ENCODE measurements at regions not wholly inside any gene's neighbourhood (a gene's known extent, or its start where the extent isn't known, plus 50 kb on each side); places are given as distances from the start of the nearest gene placed in this dataset.
"Not testable (repeated sequence)": the region's sequence is repeated elsewhere in the genome, so short reads cannot be mapped to it uniquely, and the experiment has no call there.

- TF ChIP-seq, protein P1, sequence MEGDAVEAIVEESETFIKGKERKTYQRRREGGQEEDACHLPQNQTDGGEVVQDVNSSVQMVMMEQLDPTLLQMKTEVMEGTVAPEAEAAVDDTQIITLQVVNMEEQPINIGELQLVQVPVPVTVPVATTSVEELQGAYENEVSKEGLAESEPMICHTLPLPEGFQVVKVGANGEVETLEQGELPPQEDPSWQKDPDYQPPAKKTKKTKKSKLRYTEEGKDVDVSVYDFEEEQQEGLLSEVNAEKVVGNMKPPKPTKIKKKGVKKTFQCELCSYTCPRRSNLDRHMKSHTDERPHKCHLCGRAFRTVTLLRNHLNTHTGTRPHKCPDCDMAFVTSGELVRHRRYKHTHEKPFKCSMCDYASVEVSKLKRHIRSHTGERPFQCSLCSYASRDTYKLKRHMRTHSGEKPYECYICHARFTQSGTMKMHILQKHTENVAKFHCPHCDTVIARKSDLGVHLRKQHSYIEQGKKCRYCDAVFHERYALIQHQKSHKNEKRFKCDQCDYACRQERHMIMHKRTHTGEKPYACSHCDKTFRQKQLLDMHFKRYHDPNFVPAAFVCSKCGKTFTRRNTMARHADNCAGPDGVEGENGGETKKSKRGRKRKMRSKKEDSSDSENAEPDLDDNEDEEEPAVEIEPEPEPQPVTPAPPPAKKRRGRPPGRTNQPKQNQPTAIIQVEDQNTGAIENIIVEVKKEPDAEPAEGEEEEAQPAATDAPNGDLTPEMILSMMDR (IDR thresholded peaks at IDR 0.05; ENCODE audit: extremely low read depth, insufficient read depth, missing control alignments), result no peak
- DNase-seq (ENCODE audit: low spot score), result no peak
- in situ Hi-C loops (cut with MboI; ENCODE audit: low pct_unique_long_range_greater_than_20kb, low sequenced_read_pairs, unreplicated experiment), result no loop called here
Observed at GRCh38 chr12:46480724-46481123, 108.2 kb upstream of the SLC38A2 start.

DNA sequence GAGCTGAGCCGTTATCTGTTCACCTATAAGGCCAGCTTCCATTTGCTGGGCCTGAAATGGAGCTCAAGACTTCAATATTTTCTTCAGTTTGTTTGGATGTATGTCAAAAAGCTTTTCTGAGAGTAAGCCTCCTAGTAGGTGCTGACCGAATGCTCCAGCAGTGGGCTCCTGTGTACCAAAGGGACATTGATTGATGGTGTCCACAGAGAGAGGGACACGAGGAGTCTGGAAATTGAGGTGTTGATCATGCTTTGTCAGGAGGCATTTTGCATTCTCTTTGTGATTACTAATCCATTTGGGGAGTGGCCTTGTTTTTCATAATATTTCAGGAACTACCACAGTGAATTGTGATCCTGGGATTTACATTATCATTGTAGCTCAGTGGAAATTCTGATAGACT is 107.7 kb upstream of the SLC38A2 start:
- no peak for DNase-seq (ENCODE audit: low spot score)
- in situ Hi-C loops (cut with MboI; ENCODE audit: low pct_unique_long_range_greater_than_20kb, low sequenced_read_pairs, unreplicated experiment), result no loop called here
- TF ChIP-seq, protein P1 (IDR thresholded peaks at IDR 0.05; ENCODE audit: extremely low read depth, insufficient read depth, missing control alignments), result no peak

DNA sequence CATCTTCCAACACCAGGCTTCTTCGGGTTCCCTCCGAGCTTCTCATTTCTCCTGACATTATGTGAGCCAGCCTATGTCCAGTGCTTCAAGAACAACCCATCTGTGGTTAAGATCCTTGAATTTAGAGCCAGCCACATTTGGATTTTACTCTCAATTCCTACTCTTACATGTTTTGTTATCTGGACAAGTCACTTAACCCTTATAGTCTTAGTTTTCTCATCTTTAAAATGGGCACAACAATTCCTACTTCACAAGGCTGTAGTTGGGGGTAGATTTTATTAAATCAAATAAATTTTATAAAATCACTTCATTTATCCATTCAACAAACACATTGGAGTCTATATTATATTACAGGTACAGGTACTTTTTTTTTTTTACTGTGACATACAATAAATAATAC is 105.5 kb upstream of the SLC38A2 start:
- no peak for DNase-seq (ENCODE audit: low spot score)
- TF ChIP-seq, protein P1 (IDR thresholded peaks at IDR 0.05; ENCODE audit: extremely low read depth, insufficient read depth, missing control alignments), result no peak
- in situ Hi-C loops (cut with MboI; ENCODE audit: low pct_unique_long_range_greater_than_20kb, low sequenced_read_pairs, unreplicated experiment), result no loop called here

GRCh38 chr12:46477541-46477940 is 105.0 kb upstream of the SLC38A2 start:
- in situ Hi-C loops (cut with MboI; ENCODE audit: low pct_unique_long_range_greater_than_20kb, low sequenced_read_pairs, unreplicated experiment), result no loop called here
- TF ChIP-seq, protein P1 (IDR thresholded peaks at IDR 0.05; ENCODE audit: extremely low read depth, insufficient read depth, missing control alignments), result no peak
- no peak for DNase-seq (ENCODE audit: low spot score)

DNA sequence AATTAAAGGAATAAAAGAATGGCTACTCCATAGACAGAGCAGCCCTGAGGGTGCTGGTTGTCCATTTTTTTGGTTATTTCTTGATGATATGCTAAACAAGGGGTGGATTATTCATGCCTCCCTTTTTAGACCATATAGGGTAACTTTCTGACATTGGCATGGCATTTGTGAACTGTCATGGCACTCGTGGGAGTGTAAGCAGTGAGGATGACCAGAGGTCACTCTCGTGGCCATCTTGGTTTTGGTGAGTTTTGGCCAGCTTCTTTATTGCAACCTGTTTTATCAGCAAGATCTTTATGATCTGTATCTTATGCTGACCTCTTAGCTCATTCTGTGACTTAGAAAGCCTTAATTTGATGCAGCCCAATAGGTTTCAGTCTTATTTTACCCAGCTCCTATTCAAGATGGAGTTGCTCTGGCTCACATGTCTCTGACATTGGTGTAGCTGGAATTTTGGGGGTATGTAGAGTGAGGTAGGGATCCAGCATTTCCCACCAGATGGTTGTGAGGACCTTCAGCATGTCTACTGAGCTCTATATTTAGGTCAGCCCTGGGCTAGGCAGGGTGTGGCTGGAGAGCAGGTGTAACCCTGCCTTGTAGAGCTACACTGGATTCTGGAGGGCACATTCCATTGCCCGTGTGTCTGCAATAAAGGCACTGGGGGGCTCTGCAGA is 103.5 kb upstream of the SLC38A2 start:
- DNase-seq (ENCODE audit: low spot score), result no peak
- in situ Hi-C loops (cut with MboI; ENCODE audit: low pct_unique_long_range_greater_than_20kb, low sequenced_read_pairs, unreplicated experiment), result no loop called here
- TF ChIP-seq, protein P1 (IDR thresholded peaks at IDR 0.05; ENCODE audit: extremely low read depth, insufficient read depth, missing control alignments), result no peak

GRCh38 chr12:46474385-46474784 is 101.8 kb upstream of the SLC38A2 start:
- in situ Hi-C loops (cut with MboI; ENCODE audit: low pct_unique_long_range_greater_than_20kb, low sequenced_read_pairs, unreplicated experiment); DNase-seq (ENCODE audit: low spot score): not testable (repeated sequence)

- peak; percentile 17 for DNase-seq (ENCODE audit: low spot score)
- TF ChIP-seq, protein P1 (IDR thresholded peaks at IDR 0.05; ENCODE audit: extremely low read depth, insufficient read depth, missing control alignments), result no peak
- in situ Hi-C loops (cut with MboI; ENCODE audit: low pct_unique_long_range_greater_than_20kb, low sequenced_read_pairs, unreplicated experiment), result no loop called here
Observed at GRCh38 chr12:46473634-46474329, 101.2 kb upstream of the SLC38A2 start.

Data from GM13977 (cell line).